GM21576 (cell line): ENCODE measurements at regions not wholly inside any gene's neighbourhood (a gene's known extent, or its start where the extent isn't known, plus 50 kb on each side); places are given as distances from the start of the nearest gene placed in this dataset.
A peak's percentile ranks its signal among the peaks of the same experiment; 100 is the strongest.
"Not testable (repeated sequence)": the region's sequence is repeated elsewhere in the genome, so short reads cannot be mapped to it uniquely, and the experiment has no call there.

Source experiments
- ATAC-seq: cut with Tn5 transposase; IDR thresholded peaks from one replicate; pipeline ENCODE4 v1.9.1; 2021; ENCODE audit warnings: mild to moderate bottlenecking, moderate library complexity; ENCODE audit not compliant: unreplicated experiment

GRCh38 chr18:9008709-9009635, 93.5 kb upstream of the NDUFV2 start:
- ATAC-seq = no peak

GRCh38 chr18:9009703-9010488, 92.6 kb upstream of the NDUFV2 start:
- ATAC-seq = no peak

GRCh38 chr18:9011431-9011830, 91.1 kb upstream of the NDUFV2 start:
- ATAC-seq = no peak

- no peak for ATAC-seq
These were observed 88.5 kb upstream of the NDUFV2 start for GRCh38 chr18:9013926-9014373.

- no peak for ATAC-seq
These were observed 86.8 kb upstream of the NDUFV2 start for GRCh38 chr18:9015689-9016088.

- no peak for ATAC-seq
These were observed 85.8 kb upstream of the NDUFV2 start for GRCh38 chr18:9016633-9017166.

GRCh38 chr18:9017167-9017904, 85.2 kb upstream of the NDUFV2 start:
- peak; percentile 87 for ATAC-seq

GRCh38 chr18:9017905-9018227, 84.6 kb upstream of the NDUFV2 start:
- no peak for ATAC-seq

- no peak for ATAC-seq
These were observed 83.4 kb upstream of the NDUFV2 start for GRCh38 chr18:9019135-9019534.

GRCh38 chr18:9020221-9020620, 82.3 kb upstream of the NDUFV2 start:
- no peak for ATAC-seq

- ATAC-seq = no peak
These were observed 81.0 kb upstream of the NDUFV2 start for GRCh38 chr18:9021458-9021857.

- ATAC-seq = no peak
These were observed 79.9 kb upstream of the NDUFV2 start for GRCh38 chr18:9022397-9023155.

- not testable (repeated sequence) for ATAC-seq
These were observed 78.4 kb upstream of the NDUFV2 start for GRCh38 chr18:9024031-9024646.

- ATAC-seq = no peak
These were observed 77.2 kb upstream of the NDUFV2 start for GRCh38 chr18:9025091-9025838.

GRCh38 chr18:9029131-9029530, 73.4 kb upstream of the NDUFV2 start:
- no peak for ATAC-seq

- ATAC-seq = no peak
These were observed 70.0 kb upstream of the NDUFV2 start for GRCh38 chr18:9032519-9032918.

GRCh38 chr18:9038277-9038871, 64.1 kb upstream of the NDUFV2 start:
- no peak for ATAC-seq

GRCh38 chr18:9039441-9040071, 62.9 kb upstream of the NDUFV2 start:
- no peak for ATAC-seq
